NCI-H446 (cell line): ENCODE measurements at regions not wholly inside any gene's neighbourhood (a gene's known extent, or its start where the extent isn't known, plus 50 kb on each side); places are given as distances from the start of the nearest gene placed in this dataset.
A peak's percentile ranks its signal among the peaks of the same experiment; 100 is the strongest.
"Not testable (repeated sequence)": the region's sequence is repeated elsewhere in the genome, so short reads cannot be mapped to it uniquely, and the experiment has no call there.

Source experiments
- DNase-seq, 2 experiments: peaks; one replicate each; lab custom pipeline; 2025; lab: John Stamatoyannopoulos, UW

DNA sequence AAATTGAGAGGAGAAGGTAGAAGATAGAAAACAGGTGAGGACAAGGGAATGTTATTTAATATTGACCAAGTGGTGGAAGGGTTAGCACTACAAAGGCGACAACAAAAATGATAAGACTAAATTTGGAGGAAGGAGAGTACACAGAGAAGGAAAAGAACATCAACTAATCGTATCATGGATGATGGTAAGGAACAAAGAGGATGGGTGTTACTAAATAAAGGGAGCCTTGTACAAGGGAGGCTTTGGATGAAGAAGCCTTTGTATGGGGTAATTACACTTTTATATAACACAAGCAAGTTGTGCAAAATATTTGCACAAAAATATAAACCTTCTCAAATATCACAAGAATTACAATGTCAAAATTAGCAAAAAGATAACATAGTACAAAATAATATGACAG lies 125.7 kb downstream of the ZNF608 start:
- no peak for DNase-seq

DNA sequence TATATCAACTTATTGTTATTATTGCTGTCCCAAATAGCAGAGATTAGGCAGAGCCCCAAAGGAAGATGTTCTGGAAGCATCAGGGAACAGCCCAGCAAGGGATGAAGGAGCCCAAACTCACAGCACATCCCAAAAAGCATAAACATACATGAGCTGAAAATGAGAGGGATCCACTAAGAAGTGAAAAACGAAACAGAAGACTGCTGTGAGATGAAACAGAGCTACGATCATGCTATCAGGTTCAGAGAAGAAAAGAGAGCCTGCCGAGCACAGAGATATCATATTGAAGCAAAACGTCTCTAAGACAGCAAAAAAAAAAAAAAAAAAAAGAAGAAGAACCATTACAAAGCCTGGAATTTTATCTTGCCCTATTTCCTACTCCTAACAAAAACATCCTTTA lies 127.3 kb downstream of the ZNF608 start:
- no peak for DNase-seq

GRCh38 chr5:124617787-124618186 lies 128.7 kb downstream of the ZNF608 start:
- no peak for DNase-seq

GRCh38 chr5:124614836-124615385 lies 131.5 kb downstream of the ZNF608 start:
- DNase-seq = no peak

DNA sequence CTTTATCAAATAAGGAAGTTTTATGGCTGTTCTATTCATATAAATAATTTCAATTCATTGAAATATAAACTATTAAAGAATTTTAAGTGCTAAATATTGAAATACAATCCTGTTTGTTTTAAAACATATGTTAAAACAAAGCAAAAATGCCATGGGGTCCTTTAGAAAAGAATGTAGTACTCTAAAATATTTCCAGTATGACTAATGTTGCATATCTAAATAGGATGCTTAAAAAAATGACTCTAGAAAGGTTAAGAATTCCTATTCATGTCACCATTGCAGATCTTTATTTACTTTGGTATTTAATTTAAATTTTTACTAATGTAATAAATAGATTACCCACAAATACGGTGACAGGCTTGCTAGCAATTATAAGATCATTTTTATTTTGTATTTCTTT lies 132.3 kb downstream of the ZNF608 start:
- DNase-seq = no peak

- no peak for DNase-seq
These were observed 133.0 kb downstream of the ZNF608 start for GRCh38 chr5:124613273-124613953.

DNA sequence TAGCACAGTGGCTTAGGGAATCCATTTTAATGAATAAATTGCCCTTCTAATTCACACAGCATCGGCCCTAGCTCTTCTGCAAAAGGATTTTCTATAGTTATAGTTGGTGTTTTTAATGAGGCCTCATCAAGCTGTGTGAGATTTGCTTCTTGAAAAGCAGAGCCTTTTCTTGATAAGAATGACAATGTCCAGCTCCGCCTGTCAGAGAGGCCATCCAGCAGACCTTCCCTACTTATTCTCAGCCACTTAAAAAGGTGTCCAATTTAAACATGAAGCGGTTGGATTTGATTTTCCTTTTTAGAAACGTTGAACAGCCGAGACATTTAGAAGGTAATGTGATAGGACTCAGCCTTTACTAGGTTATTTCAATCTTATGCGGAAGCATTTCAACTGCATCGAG lies 134.4 kb downstream of the ZNF608 start:
- no peak for DNase-seq

DNA sequence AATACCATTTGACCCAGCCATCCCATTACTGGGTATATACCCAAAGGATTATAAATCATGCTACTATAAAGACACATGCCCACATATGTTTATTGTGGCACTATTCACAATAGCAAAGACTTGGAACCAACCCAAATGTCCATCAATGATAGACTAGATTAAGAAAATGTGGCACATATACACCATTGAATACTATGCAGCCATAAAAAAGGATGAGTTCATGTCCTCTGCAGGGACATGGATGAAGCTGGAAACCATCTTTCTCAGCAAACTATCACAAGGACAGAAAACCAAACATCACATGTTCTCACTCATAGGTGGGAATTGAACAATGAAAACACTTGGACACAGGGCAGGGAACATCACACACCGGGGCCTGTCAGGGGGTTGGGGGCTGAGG lies 135.2 kb downstream of the ZNF608 start:
- not testable (repeated sequence) for DNase-seq

GRCh38 chr5:124609685-124610084 lies 136.8 kb downstream of the ZNF608 start:
- not testable (repeated sequence) for DNase-seq

DNA sequence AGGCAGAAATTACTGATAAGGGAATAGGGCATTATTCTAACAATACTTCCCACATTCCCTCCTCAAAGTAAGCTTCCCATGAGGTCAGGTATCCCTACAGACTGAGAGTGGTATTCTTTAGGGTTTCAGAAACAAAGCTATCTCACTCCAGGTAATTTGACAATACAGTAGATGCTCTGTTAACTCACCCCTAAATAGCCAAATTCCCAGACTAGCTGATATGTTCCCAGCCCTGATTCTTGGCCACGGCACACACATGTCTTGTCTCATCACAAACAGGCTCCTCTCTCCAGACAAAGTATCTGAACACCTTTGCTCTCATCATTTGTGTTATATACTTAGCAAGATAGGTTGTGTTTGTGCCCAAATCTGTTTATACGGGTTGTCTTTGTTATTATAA lies 139.9 kb downstream of the ZNF608 start:
- no peak for DNase-seq

DNA sequence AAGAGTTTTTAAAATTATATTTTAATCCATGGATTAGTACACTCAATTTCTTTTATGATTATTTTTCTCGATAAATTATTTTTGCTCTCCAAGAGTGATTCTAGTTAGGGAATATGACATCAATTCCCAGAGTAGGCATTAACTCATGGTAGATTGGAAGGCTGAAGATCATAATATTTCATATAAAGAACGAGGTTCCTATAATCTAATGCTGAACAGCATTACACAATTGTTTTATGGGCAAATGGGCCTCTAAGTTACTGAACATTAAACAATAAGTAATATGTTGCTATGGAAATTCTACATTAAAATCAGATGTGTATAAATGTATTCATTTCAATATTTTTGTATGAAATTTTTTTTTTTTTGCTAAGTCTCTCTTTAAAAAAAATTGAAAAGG lies 140.3 kb downstream of the ZNF608 start:
- no peak for DNase-seq

DNA sequence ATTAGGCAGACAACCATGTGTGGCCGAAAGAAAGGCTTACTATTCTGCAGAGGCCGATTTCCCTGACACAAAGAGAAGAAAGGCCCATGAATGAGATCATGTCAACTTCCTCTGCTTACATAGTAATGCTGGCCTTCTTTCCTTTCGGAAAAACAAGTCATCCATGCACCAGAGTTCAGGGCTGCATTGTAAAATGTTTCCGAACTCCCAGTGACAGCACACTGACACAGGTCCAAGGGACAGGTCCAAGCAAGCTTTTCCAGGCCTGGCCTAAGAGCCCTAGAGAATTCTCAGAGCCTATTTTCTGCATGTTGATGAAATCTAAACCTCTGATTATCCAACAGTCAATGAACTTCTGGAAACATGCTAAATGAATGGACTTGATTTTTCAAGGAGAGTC lies 140.9 kb downstream of the ZNF608 start:
- DNase-seq = no peak

DNA sequence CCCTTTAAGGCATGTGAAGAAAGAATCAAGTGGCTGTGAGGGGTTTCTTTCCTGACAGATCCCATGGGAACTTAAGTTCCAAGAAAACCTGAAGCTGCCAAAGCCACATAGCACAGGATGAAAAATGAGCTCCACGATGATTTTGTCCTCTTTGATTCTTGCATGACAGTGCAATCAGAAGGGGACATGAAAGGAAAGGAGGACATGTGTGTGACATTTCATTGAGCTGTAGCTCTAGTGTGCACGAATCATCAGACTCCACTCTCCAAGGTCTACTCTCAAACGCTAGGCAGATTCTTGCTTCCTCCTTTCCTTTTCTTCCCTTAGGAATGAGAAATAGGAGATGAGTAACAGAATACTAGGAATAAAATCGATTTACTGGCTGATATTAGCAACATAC lies 142.0 kb downstream of the ZNF608 start:
- DNase-seq = no peak

GRCh38 chr5:124602925-124603650 lies 143.4 kb downstream of the ZNF608 start:
- DNase-seq = no peak

- peak; percentile 29 to 49 for DNase-seq
These were observed 147.1 kb downstream of the ZNF608 start for GRCh38 chr5:124599028-124599973.

DNA sequence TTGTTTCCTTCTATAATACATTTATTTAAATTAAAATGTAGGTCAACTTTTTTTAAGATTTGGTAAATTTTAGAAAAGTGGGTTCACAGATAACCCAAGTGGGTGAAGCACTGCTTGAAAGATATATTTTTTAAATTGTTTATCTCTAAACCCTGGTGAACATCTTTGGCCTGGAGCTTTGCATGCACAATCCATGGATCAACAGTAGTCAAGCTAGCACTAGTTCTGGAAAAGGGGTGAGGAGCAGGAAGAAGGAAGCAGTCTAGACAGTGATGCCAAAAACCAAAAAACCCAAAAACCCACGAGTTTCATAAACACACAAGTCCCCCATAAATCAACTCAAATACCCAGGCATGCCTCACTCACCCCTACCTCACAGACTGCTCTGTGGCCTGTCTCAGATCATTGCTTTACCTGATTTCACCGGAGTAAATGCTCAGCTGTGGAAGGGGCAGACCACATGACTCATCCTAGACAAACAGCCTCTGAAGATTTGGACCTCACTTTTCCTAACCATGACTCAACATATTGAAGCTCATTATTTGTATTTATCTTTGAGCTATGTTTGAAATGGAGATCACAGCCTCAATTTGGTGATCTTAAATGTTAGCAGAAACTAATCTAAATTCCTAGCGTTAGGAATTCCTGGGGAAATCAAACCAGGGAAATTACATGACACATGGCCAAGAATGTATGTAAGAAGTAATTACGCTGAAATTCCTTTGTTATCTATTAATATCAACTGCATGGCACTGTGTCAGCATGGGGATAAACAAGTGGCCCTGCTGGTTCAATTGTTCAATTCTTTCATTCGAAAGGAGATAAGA lies 149.6 kb downstream of the ZNF608 start:
- DNase-seq = no peak

- no peak for DNase-seq
These were observed 152.5 kb downstream of the ZNF608 start for GRCh38 chr5:124593952-124594351.

- DNase-seq = no peak
These were observed 153.5 kb downstream of the ZNF608 start for GRCh38 chr5:124592891-124593290.

GRCh38 chr5:124591583-124591982 lies 154.9 kb downstream of the ZNF608 start:
- no peak for DNase-seq

DNA sequence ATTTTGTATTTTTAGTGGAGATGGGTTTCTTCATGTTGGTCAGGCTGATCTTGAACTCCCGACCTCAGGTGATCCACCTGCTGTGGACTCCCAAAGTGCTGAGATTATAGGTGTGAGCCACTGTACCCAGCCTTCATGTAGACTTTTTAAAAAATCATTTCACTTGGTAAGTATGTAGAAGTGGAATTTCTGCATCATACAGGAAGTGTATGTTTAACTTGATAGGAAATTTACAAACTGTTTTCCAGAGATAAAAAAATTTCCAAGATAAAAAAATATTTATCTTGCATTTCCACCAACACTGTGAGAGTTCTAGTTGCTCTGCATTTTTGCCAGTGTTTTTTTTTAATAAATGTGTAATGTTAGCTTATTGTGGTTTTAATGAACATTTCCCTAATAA lies 155.8 kb downstream of the ZNF608 start:
- no peak for DNase-seq

DNA sequence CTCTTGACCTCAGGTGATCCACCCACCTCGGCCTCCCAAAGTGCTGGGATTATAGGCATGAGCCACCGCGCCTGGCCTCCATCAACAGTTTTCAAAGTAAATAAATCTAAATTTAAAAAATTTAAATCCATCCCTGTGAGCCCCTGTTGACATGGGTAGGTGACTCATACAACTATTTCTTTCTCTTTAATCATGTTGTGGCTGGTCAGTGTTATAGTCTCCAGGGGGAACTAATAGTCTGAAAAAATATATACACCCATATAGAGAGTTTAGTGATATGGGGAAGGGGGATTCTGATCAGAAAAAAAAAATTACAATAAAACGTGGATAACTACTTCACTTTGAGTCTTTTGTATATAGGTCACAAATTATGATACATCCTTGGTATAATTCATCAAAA lies 159.2 kb downstream of the ZNF608 start:
- DNase-seq = no peak
